Body of pancreas (tissue), 4 donors: ENCODE measurements at regions not wholly inside any gene's neighbourhood (a gene's known extent, or its start where the extent isn't known, plus 50 kb on each side); places are given as distances from the start of the nearest gene placed in this dataset.
A peak's percentile ranks its signal among the peaks of the same experiment; 100 is the strongest.

Experiments used
- ATAC-seq: fragments of 150-250 bp; one replicate; pipeline ENCODE4 v1.9.1; 2016
- DNase-seq, 4 donors: peaks; one replicate each; pipeline ENCODE4 v3.0.0-alpha.2; 2019
- H3K27ac ChIP-seq, 4 donors: fragments of 200-600 bp; sonication (generic); 1 replicate in 3 of 4; 2 replicates in 1 of 4; pipeline versions ENCODE4 v1.5.1 to v1.6.1; 2016 to 2019; ENCODE audit warnings: mild to moderate bottlenecking in 1 of 4, mixed read lengths in 1 of 4, moderate library complexity in 1 of 4
- H3K27me3 ChIP-seq, 2 donors: fragments of 200-600 bp; sonication (generic); one replicate each; pipeline ENCODE4 v1.6.0; 2016; ENCODE audit warnings: mild to moderate bottlenecking in 1 of 2
- H3K36me3 ChIP-seq, 2 donors: fragments of 200-600 bp; sonication (generic); replicated peaks in 1 of 2; 2 replicates each; pipeline ENCODE4 v1.5.1; 2016; ENCODE audit warnings: low read depth in 2 of 2; ENCODE audit not compliant: insufficient read depth in 1 of 2
- H3K4me1 ChIP-seq: fragments of 200-600 bp; sonication (generic); one replicate; pipeline ENCODE4 v1.6.0; 2016
- H3K4me3 ChIP-seq, 2 donors: fragments of 200-600 bp; sonication (generic); 1 replicate in 1 of 2; 2 replicates in 1 of 2; pipeline ENCODE4 v1.5.1; 2016 to 2019
- H3K9me3 ChIP-seq, 3 donors: fragments of 200-600 bp; sonication (generic); 1 replicate in 2 of 3; 2 replicates in 1 of 3; pipeline ENCODE4 v1.5.1; 2016
- POLR2A ChIP-seq, 3 donors: fragments of 450-650 bp; IDR thresholded peaks; one replicate each; pipeline ENCODE4 v1.6.1; 2016; ENCODE audit warnings: antibody characterized with exemption in 3 of 3, mild to moderate bottlenecking in 2 of 3
- WGBS, 2 donors: methylation state at CpG; one replicate each; pipeline ENCODE4 v1.1.5; 2017; 5-methylcytosine and 5-hydroxymethylcytosine counted together
- intact Hi-C: fragments of 100-400 bp; cut with DNase I; formaldehyde crosslinking; loops from one replicate; pipeline ENCODE4 v1.15.1; 2023
- TF ChIP-seq, protein P1 (sequence below), 7 experiments: fragments of 450-650 bp in 4 of 7; fragments of 200-600 bp in 3 of 7; sonication (generic) in 3 of 7; IDR thresholded peaks; one replicate each; pipeline ENCODE4 v1.5.1; 2016 to 2019; ENCODE audit warnings: antibody characterized with exemption in 7 of 7

DNA sequence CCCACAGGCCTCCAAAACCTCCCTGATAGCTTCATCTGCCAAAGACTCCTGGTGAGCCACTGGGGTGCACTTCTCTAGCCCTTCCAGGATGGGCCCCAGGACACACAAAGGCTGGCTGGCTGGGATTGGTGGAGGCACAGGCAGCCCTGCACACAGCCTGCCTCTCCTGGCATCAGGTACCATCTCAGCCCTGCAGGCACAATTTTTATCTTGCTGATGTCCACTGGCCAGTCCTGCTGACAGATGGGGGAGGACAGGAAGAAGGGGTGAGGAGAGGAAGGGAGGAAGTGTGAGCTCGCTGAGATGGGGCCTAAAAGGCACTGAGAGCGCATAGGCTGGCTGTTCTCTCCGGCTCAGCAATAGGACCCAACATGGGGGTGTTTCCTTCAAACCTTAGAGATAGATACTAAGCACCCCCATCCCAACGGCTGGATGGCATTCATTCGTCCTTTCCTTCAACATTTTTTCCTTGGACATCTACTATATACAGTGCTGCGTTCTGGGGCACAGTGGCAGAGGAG, 92.7 kb downstream of the PJA1 start:
- 62 to 85% methylated on average over 6 of the region's 6 CpGs for WGBS, 2 donors
- no peaks in the 10 kb centered on the region for H3K27me3 ChIP-seq
- ATAC-seq (no peak), DNase-seq (no peak)
- H3K9me3 ChIP-seq = no peaks in the 10 kb centered on the region
- intact Hi-C loops = no loop called here
- H3K36me3 ChIP-seq = no peaks in the 10 kb centered on the region
- no peak for TF ChIP-seq POLR2A (IDR thresholded peaks at IDR 0.05)
- TF ChIP-seq, protein P1, sequence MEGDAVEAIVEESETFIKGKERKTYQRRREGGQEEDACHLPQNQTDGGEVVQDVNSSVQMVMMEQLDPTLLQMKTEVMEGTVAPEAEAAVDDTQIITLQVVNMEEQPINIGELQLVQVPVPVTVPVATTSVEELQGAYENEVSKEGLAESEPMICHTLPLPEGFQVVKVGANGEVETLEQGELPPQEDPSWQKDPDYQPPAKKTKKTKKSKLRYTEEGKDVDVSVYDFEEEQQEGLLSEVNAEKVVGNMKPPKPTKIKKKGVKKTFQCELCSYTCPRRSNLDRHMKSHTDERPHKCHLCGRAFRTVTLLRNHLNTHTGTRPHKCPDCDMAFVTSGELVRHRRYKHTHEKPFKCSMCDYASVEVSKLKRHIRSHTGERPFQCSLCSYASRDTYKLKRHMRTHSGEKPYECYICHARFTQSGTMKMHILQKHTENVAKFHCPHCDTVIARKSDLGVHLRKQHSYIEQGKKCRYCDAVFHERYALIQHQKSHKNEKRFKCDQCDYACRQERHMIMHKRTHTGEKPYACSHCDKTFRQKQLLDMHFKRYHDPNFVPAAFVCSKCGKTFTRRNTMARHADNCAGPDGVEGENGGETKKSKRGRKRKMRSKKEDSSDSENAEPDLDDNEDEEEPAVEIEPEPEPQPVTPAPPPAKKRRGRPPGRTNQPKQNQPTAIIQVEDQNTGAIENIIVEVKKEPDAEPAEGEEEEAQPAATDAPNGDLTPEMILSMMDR (IDR thresholded peaks at IDR 0.05) = no peak
- no peaks in the 10 kb centered on the region for H3K4me1 ChIP-seq
- no peak overlapping the region for H3K27ac ChIP-seq
- no peak overlapping the region for H3K4me3 ChIP-seq

DNA sequence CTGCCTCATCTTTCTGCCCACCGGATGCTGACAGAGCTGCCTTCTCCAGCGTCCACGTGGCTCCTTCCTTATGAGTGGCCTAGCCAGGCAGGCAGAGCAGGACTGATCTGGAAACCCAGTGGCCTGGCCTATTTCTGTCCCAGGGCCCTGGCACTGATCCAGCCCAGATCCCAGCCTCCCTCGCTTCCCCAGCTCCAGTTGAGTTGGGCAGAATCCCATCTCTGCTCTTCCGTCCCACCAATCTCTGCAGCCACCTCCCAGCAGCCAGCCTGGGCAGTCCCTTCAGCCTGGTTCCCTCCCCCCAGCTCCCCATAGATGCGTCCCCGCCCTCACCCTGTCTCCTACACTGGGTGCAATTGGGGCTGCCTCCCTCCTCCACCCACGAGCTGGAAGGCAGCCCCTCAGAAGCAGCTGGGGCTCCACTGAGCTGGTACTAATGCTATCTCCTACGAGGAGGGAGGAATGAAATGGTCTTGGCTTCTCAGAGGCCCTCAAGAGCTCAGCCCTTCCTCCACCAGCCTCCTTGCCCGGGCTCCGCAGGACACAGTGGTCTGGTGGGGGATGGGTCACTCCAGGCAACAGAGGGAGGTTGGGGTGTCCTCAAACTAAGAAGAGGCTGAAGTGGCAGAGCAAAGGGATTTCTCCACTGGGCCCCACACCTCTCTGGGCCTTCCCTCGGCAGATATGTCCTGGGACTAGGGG, 94.2 kb downstream of the PJA1 start:
- TF ChIP-seq POLR2A (IDR thresholded peaks at IDR 0.05) = no peak
- TF ChIP-seq, protein P1 (IDR thresholded peaks at IDR 0.05) = no peak
- H3K36me3 ChIP-seq = no peaks in the 10 kb centered on the region
- no peaks in the 10 kb centered on the region for H3K4me1 ChIP-seq
- H3K27ac ChIP-seq = no peak overlapping the region
- no peaks in the 10 kb centered on the region for H3K9me3 ChIP-seq
- DNase-seq (peak; percentile 3 to 29 (median 19)), ATAC-seq (no peak)
- H3K27me3 ChIP-seq = no peaks in the 10 kb centered on the region
- intact Hi-C loops = no loop called here
- H3K4me3 ChIP-seq = no peak overlapping the region
- 70 to 72% methylated on average over 6 to 8 of the region's 12 CpGs for WGBS, 2 donors

DNA sequence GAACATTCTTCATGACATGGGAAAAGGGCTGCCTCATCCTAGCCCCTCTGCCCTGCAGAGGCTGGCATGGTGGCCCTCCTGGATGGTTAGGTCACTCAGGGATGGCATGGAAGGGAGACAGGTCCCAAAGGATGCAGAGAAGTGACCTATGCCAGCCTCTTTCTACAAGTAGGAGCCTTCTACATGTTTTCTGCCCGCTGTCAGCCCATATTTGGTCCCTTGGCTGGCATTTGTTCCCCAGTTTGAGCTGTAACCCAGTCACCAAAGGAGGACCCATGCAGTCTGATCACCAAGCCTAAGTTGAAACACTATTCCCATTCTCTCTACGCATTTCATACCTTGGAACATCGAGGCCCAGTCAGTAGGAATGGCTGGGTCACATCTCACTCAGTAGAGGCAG, 95.4 kb downstream of the PJA1 start:
- no peaks in the 10 kb centered on the region for H3K4me1 ChIP-seq
- intact Hi-C loops = no loop called here
- H3K27me3 ChIP-seq = no peaks in the 10 kb centered on the region
- WGBS, 2 donors = 91 to 100% methylated on average over 2 to 3 of the region's 3 CpGs
- no peak overlapping the region for H3K4me3 ChIP-seq
- H3K9me3 ChIP-seq = no peaks in the 10 kb centered on the region
- TF ChIP-seq, protein P1 (IDR thresholded peaks at IDR 0.05) = no peak
- H3K36me3 ChIP-seq = no peaks in the 10 kb centered on the region
- ATAC-seq (no peak), DNase-seq (no peak)
- H3K27ac ChIP-seq = no peak overlapping the region

DNA sequence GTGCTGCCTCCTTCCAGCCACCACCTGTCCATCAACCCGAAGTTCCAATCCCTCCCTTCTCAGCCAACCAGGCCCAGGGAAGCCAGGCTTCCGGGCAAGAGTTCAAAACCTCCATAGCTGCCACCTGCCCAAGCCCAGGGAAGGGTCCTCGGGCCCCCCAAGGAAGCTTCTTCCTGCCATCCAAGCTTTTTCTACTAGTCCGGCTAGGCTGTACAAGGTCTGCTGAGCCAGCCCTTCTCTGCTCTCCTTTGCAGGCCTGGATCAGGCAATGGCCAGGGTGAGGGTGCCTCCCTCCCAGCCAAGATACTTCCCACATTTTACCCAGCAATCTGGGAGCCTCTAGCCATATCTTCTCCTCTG, 96.2 kb downstream of the PJA1 start:
- WGBS, 2 donors = 59 to 60% methylated on average over 3 to 4 of the region's 4 CpGs
- H3K27me3 ChIP-seq = no peaks in the 10 kb centered on the region

More for the DNA sequence above, 96.2 kb downstream of the PJA1 start:
- intact Hi-C loops = no loop called here
- H3K4me3 ChIP-seq = no peak overlapping the region
- H3K9me3 ChIP-seq = no peaks in the 10 kb centered on the region
- TF ChIP-seq, protein P1 (IDR thresholded peaks at IDR 0.05) = no peak
- no peak for TF ChIP-seq POLR2A (IDR thresholded peaks at IDR 0.05)
- H3K4me1 ChIP-seq = no peaks in the 10 kb centered on the region
- DNase-seq = no peak
- H3K27ac ChIP-seq = no peak overlapping the region
- H3K36me3 ChIP-seq = no peaks in the 10 kb centered on the region
- no peak for ATAC-seq
